ACC112 (cell line): ENCODE measurements at regions not wholly inside any gene's neighbourhood (a gene's known extent, or its start where the extent isn't known, plus 50 kb on each side); places are given as distances from the start of the nearest gene placed in this dataset.
"Not testable (repeated sequence)": the region's sequence is repeated elsewhere in the genome, so short reads cannot be mapped to it uniquely, and the experiment has no call there.

Experiments used
- H2AFZ ChIP-seq: fragments of 200-600 bp; sonication (generic); one replicate; pipeline ENCODE4 v1.6.0; 2017; ENCODE audit warnings: antibody characterized with exemption, low read length; ENCODE audit not compliant: unreplicated experiment
- H3K27ac ChIP-seq: fragments of 200-600 bp; sonication (generic); 2 replicates; pipeline ENCODE4 v1.5.1; 2014; ENCODE audit warnings: low read depth, mild to moderate bottlenecking, antibody characterized with exemption, low read length, moderate library complexity
- H3K27me3 ChIP-seq: fragments of 200-600 bp; sonication (generic); 2 replicates; pipeline ENCODE4 v1.6.1; 2014; ENCODE audit warnings: mild to moderate bottlenecking, antibody characterized with exemption, low read length, moderate library complexity, mixed read lengths; ENCODE audit not compliant: insufficient read depth
- H3K36me3 ChIP-seq: fragments of 200-600 bp; sonication (generic); 2 replicates; pipeline ENCODE4 v1.6.1; 2016; ENCODE audit warnings: mild to moderate bottlenecking, antibody characterized with exemption, low read length, moderate library complexity, mixed read lengths; ENCODE audit not compliant: insufficient read depth
- H3K4me1 ChIP-seq: fragments of 200-600 bp; sonication (generic); one replicate; pipeline ENCODE4 v1.6.1; 2016; ENCODE audit warnings: low read length, mixed read lengths; ENCODE audit not compliant: insufficient read depth, unreplicated experiment, control insufficient read depth
- H3K4me3 ChIP-seq: fragments of 200-600 bp; sonication (generic); 2 replicates; pipeline ENCODE4 v1.5.1; 2014; ENCODE audit warnings: mild to moderate bottlenecking, low read depth, low read length
- H3K79me2 ChIP-seq: fragments of 200-600 bp; sonication (generic); one replicate; pipeline ENCODE4 v1.6.0; 2016; ENCODE audit warnings: low read length; ENCODE audit not compliant: control insufficient read depth, unreplicated experiment, insufficient read depth

DNA sequence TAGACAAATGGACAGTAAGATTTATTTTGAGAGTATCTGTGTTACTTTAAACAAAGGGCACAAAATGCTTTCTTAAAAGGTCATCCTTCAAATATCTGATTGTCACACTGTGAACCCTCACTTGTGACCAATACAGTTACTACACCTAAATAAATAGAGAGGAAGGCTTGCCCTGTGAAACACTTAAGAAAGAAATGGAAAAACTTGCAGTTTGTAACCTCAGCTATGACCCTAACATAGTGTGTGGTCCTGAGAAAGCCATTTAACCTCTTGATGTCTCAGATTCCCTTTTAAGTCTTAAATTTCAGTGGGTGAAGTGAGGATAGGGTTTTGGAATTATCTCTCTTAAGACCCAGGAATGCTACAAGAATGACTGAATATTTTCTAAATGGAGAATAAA is 126.7 kb upstream of the SLC27A6 start:
- Histone ChIP-seq H3K36me3 (no peaks in the 10 kb centered on the region), H3K27me3 (no peaks in the 10 kb centered on the region), H3K4me1 (no peaks in the 10 kb centered on the region)

DNA sequence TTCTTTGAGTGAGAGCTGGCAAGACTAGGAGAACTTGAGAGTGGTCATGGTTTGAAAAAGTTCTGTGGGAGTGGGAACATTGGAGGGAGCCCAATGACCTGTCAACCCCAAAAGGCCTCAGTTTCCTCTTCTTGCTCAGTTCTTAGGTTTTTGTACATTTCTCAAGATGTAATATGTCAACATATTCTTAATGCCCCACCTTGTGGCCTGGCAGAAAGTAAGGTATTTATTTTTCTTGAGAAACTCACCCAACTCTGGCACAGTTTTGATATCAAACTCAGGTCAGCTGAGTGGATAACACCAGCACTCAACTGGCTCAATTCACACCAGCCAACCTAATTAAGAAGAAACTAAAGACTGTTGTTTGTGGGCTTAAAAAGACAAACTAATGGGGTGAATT is 123.0 kb upstream of the SLC27A6 start:
- Histone ChIP-seq H2AFZ (no peak overlapping the region), H3K36me3 (no peaks in the 10 kb centered on the region), H3K27ac (no peak overlapping the region), H3K27me3 (no peaks in the 10 kb centered on the region), H3K4me3 (no peak overlapping the region), H3K79me2 (no peaks in the 10 kb centered on the region), H3K4me1 (no peaks in the 10 kb centered on the region)

More for the DNA sequence above, 126.7 kb upstream of the SLC27A6 start:
- Histone ChIP-seq H3K27ac (no peak overlapping the region), H3K4me3 (no peak overlapping the region), H2AFZ (no peak overlapping the region), H3K79me2 (no peaks in the 10 kb centered on the region)

DNA sequence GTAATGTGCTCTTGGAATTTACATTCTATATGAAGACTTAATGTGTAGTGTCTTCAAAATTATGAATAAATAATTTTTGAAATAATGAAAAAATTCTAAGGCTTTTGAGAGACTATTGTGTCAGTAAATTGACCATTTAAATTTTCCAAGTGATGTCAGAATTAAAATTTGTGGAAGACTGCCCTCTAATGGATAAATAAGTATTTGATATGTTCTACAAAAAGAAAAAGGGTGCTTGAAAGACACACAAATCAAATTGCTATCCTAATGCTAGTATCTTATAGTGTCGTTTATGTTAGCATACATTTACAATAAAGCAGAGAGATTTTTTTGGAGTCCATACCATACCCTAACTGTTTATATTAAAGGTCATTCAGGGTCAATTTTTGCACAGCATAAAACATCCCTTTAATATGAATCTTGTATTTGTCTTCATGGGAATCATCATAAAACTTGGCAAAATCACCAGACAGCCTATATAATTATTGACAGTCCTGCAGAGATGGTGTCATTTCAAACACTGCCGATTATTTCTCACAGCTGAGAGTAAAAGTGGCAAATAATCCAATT is 120.8 kb upstream of the SLC27A6 start:
- no peaks in the 10 kb centered on the region for H3K36me3 ChIP-seq
- H3K79me2 ChIP-seq: no peaks in the 10 kb centered on the region
- H3K4me3 ChIP-seq: no peak overlapping the region
- no peak overlapping the region for H2AFZ ChIP-seq
- H3K27ac ChIP-seq: no peak overlapping the region
- no peaks in the 10 kb centered on the region for H3K27me3 ChIP-seq
- H3K4me1 ChIP-seq: no peaks in the 10 kb centered on the region

DNA sequence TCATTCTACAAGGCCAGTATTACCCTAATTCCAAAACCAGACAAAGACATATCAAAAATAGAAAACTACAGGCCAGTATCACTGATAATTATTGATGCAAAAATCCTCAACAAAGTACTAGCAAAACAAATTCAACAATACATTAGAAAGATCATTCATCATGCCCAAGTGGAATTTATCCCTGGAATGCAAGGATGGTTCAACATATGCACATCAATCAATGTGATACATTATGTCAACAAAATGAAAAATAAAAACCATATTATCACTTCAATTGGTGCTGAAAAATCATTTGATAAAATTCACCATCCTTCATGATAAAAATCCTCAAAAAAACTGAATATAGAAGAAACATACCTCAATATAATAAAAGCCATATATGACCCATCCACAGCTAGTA is 115.2 kb upstream of the SLC27A6 start:
- Histone ChIP-seq H3K79me2 (no peaks in the 10 kb centered on the region), H3K4me1 (no peaks in the 10 kb centered on the region), H3K27ac (no peak overlapping the region), H2AFZ (no peak overlapping the region), H3K36me3 (no peaks in the 10 kb centered on the region), H3K4me3 (no peak overlapping the region), H3K27me3 (peaks cover 14% of the 10 kb centered on the region)

DNA sequence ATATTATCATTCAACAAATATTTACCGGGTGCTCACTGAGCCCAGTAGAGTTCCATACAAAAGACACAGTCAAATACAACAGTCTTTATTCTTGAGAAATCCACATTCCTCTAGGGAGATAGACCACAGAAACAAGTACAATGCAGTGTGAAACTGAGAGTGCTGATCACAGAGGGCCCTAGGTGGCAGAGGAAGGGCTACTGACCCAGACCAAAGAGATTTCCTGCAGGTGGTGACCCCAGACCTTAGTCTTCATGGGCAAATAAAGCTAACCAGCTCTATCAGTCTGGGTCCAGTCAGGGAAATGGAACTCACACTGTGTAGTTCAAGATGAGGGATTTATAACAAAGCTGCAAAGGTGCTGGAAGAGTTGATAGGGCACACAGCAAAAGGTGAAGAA is 110.4 kb upstream of the SLC27A6 start:
- Histone ChIP-seq H3K27me3 (peaks cover 15% of the 10 kb centered on the region), H3K27ac (no peak overlapping the region), H2AFZ (no peak overlapping the region), H3K79me2 (no peaks in the 10 kb centered on the region), H3K4me1 (no peaks in the 10 kb centered on the region), H3K4me3 (no peak overlapping the region), H3K36me3 (no peaks in the 10 kb centered on the region)

DNA sequence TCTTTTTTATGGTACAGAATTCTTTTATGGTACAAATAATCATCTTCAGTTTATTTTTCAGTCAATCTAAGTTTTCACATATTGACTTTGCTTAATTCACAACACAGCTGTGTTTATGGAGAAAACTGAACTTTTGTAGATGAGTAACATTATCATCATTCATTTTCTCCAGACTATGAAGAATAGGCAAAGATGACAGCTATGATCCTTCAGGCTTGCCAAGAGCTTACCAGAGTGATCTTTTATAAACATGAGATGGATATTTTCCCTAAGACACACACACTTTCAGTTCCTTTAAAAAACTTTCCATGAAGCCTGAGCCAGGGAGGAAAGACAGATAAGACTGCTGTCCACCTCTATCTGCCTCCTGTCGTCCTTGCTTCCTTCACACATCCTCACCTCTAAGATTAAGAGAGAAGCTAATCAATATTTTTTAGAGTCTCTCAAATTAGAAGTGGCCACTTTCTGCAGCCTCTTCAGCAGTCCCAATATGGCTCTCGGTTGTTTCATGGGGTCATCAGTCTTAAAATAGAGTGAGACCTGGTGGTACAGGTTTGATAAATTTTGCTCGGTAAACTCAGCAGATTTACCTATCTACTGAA is 108.1 kb upstream of the SLC27A6 start:
- Histone ChIP-seq H3K4me3 (no peak overlapping the region), H2AFZ (no peak overlapping the region), H3K36me3 (no peaks in the 10 kb centered on the region), H3K27ac (no peak overlapping the region), H3K27me3 (peaks cover 15% of the 10 kb centered on the region), H3K4me1 (no peaks in the 10 kb centered on the region), H3K79me2 (no peaks in the 10 kb centered on the region)

DNA sequence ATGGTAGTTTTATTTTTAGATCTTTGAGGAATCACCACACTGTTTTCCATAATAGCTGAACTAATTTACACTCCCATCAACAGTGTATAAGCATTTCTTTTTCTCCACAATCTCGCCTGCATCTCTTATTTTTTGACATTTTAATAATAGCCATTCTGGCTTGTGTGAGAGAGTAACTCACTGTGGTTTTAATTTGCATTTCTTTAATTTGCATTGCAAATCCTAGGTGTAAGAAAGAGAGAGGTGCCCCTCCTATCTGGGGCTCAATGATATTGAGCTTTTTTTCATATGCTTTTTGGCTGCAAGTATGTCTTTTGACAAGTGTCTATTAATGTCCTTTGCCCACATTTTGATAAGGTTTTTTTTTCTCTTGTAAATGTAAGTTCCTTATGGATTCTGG is 106.3 kb upstream of the SLC27A6 start:
- Histone ChIP-seq H3K4me1 (no peaks in the 10 kb centered on the region), H3K27me3 (peaks cover 6% of the 10 kb centered on the region), H3K4me3 (no peak overlapping the region), H3K79me2 (no peaks in the 10 kb centered on the region), H3K27ac (no peak overlapping the region), H2AFZ (no peak overlapping the region), H3K36me3 (no peaks in the 10 kb centered on the region)

DNA sequence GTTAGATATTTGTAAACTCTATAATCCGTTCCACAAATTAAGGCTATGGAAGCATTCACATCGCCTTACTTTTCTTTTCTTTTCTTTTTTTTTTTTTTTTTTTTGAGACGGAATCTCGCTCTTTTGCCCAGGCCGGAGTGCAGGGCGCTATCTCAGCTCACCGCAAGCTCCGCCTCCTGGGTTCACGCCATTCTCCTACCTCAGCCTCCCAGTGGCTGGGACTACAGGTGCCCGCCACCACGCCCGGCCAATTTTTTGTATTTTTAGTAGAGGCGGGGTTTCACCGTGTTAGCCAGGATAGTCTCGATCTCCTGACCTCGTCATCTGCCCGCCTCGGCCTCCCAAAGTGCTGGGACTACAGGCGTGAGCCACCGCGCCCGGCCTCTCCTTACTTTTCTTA is 104.1 kb upstream of the SLC27A6 start:
- not testable (repeated sequence) for H3K79me2 ChIP-seq, H2AFZ ChIP-seq, H3K4me1 ChIP-seq, H3K36me3 ChIP-seq, H3K4me3 ChIP-seq, H3K27ac ChIP-seq, H3K27me3 ChIP-seq

DNA sequence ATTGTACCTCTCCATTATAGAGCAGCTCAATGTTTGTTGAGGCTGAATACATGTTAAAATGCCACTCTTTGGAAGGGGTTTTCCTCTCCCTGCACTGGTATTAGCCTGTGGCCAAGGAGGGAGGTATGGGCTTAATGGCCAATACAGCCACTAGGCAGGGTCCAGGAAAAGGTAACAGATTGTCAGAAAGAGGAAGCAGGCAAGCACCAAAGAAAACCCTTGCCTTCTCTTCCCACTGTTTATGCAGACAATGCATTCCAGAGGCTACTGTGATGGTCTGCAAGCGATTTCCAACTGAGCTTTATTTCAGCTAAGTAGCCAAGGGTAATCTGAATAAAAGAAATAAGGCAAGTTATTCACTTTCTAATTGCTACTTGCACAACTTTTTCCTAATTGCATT is 95.3 kb upstream of the SLC27A6 start:
- no peaks in the 10 kb centered on the region for H3K4me1 ChIP-seq
- no peaks in the 10 kb centered on the region for H3K27me3 ChIP-seq
- no peaks in the 10 kb centered on the region for H3K36me3 ChIP-seq
- H3K4me3 ChIP-seq: no peak overlapping the region
- H3K79me2 ChIP-seq: no peaks in the 10 kb centered on the region
- no peak overlapping the region for H2AFZ ChIP-seq
- no peak overlapping the region for H3K27ac ChIP-seq

DNA sequence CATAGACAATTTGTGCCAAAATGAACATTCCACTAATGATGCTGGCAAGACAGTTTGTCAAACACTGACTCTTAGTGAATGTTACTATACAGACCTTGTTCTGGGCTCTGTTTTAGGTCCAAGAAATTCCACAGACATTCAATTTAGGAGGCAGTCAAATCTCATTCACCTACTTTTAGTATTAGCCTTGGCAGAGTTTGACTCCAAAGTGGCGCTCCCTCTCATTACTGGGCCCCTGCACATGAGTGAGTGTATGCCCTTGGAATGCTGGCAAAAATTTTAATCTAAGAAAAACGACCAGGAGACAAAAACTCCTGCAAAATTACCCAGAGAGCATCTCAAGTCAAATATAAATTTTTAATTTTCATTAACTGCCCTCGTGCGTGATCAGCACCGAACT is 94.9 kb upstream of the SLC27A6 start:
- Histone ChIP-seq H3K79me2 (no peaks in the 10 kb centered on the region), H3K36me3 (no peaks in the 10 kb centered on the region), H3K4me1 (no peaks in the 10 kb centered on the region), H2AFZ (no peak overlapping the region), H3K4me3 (no peak overlapping the region), H3K27ac (no peak overlapping the region), H3K27me3 (no peaks in the 10 kb centered on the region)

DNA sequence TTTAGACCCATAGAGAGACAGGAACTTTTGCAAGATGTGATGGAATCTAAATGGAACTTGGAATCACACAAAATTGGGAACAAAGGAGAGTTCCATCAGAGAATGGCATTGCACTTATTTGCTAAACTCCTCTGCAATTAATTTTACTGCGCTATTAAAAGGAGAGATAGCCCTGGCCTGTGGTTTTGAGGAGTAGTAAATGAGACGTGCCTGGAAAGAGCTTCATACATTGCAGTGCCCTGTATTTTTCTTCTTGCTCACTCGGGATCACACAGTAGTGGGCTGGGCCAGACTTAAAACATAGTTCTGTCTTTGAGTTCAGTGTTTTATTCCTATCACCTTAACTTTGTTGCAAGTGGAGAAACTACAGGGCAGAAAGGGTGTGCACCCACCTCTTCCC is 94.4 kb upstream of the SLC27A6 start:
- Histone ChIP-seq H3K79me2 (no peaks in the 10 kb centered on the region), H3K27ac (no peak overlapping the region), H3K27me3 (no peaks in the 10 kb centered on the region), H3K4me3 (no peak overlapping the region), H2AFZ (no peak overlapping the region), H3K4me1 (no peaks in the 10 kb centered on the region), H3K36me3 (no peaks in the 10 kb centered on the region)
